ENCODE measurements at regions not wholly inside any gene's neighbourhood (a gene's known extent, or its start where the extent isn't known, plus 50 kb on each side); places are given as distances from the start of the nearest gene placed in this dataset.

- TF ChIP-seq BCLAF1 (IDR thresholded peaks at IDR 0.05) (no peak), CTCF (CRISPR knock-in tag; IDR thresholded peaks at IDR 0.05) (no peak), KDM3A (CRISPR knock-in tag; IDR thresholded peaks at IDR 0.05; ENCODE audit: low read depth) (no peak), NFE2L1 (CRISPR knock-in tag; IDR thresholded peaks at IDR 0.05; ENCODE audit: borderline replicate concordance) (no peak), ZNF335 (CRISPR knock-in tag; IDR thresholded peaks at IDR 0.05) (no peak), RAD21 (CRISPR knock-in tag; IDR thresholded peaks at IDR 0.05) (no peak), ZNF496 (CRISPR knock-in tag; IDR thresholded peaks at IDR 0.05; ENCODE audit: insufficient replicate concordance) (no peak)
Observed at GRCh38 chr10:20698837-20699236, 198.3 kb downstream of the NEBL start.

All from HepG2 (cell line).